GM10266 (cell line): ENCODE measurements at regions not wholly inside any gene's neighbourhood (a gene's known extent, or its start where the extent isn't known, plus 50 kb on each side); places are given as distances from the start of the nearest gene placed in this dataset.

Experiments used
- DNase-seq: peaks from one replicate; pipeline ENCODE4 v3.0.0; 2012; ENCODE audit errors: extremely low spot score
- TF ChIP-seq, protein P1 (sequence below): IDR thresholded peaks from 2 replicates; pipeline ENCODE4 v1.5.1; 2012; ENCODE audit warnings: mild to moderate bottlenecking, low read depth; ENCODE audit not compliant: control insufficient read depth, insufficient read depth; ENCODE audit errors: missing control alignments

DNA sequence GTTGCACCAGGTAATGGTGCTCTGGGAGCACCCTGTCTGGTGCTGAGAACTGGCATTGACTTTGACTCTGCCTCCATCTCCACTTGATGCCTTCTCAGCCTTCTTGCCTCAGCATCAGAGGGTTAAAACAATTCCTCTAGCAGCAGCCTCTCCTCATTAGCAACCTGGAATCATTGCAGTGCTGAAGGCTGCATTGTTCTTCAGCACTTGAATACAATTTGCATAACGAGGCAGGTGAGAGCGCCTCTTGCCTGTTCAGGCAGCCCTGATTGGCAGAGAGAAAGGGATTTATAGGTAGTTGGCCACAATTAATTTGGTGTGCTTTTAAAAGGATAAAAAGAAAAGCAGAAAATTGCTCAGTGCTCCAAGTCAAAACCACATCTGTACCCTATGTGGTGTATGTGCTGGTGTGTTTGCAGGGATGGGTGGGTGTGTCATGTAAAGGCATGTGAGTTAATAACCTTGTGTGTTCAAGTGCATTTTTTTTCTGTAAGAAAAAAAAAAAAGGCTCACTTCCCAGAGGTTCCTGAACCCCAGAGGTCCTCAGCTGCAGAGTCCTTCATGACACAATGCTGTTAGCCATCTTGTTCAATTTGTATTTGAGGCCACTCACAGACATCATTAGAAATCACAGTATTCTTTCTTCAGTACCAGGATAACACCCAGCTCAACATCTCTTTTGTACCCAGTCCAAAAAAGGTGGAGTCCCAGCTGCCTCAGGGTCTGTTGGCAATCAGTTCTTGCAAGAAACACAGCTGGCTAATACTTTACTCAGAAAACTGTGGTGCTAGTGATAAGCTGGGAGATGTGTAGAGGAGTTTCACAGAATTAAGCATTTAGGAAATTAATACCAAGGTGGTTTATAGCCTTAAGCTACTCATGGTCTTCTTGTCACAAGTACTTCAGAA lies 385.6 kb downstream of the GRIN2B start:
- no peak for DNase-seq
- TF ChIP-seq, protein P1, sequence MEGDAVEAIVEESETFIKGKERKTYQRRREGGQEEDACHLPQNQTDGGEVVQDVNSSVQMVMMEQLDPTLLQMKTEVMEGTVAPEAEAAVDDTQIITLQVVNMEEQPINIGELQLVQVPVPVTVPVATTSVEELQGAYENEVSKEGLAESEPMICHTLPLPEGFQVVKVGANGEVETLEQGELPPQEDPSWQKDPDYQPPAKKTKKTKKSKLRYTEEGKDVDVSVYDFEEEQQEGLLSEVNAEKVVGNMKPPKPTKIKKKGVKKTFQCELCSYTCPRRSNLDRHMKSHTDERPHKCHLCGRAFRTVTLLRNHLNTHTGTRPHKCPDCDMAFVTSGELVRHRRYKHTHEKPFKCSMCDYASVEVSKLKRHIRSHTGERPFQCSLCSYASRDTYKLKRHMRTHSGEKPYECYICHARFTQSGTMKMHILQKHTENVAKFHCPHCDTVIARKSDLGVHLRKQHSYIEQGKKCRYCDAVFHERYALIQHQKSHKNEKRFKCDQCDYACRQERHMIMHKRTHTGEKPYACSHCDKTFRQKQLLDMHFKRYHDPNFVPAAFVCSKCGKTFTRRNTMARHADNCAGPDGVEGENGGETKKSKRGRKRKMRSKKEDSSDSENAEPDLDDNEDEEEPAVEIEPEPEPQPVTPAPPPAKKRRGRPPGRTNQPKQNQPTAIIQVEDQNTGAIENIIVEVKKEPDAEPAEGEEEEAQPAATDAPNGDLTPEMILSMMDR, result no peak

DNA sequence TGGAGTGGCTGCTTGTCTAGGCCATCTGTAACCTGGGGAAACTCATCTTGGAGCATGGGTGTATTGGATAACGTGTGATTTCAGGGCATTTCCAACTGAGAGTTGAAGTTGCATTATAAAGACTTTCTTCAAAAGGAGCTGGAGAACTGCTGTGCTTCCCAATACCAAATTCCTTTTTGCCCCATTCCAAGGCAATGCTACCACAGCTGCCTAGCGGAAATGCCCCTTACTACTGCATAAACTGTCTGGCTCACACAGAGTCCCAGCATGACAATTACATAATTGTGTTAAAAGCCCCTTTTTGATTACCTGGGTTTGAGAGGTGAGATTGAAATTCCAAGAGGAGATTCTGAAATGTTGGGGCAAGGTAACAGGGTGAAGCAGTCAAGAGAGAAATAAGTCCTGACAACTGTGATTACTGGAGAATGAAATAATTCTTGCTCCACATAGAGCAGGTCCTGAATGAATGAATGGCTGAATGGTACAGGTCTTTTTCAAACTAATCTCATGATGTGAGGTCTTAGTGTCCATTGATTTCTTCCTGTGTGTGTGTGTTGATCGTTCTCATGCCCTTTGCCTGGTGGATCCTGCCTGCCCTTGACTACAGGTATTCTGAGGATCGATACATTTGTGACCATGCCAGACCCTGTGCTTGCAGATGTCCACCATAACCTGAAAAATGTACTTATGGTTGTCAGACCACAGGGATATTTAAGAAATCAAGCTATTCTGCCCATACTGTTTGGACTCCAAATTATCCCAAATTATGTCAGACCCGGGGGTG lies 386.5 kb downstream of the GRIN2B start:
- DNase-seq, result no peak
- TF ChIP-seq, protein P1, result no peak

DNA sequence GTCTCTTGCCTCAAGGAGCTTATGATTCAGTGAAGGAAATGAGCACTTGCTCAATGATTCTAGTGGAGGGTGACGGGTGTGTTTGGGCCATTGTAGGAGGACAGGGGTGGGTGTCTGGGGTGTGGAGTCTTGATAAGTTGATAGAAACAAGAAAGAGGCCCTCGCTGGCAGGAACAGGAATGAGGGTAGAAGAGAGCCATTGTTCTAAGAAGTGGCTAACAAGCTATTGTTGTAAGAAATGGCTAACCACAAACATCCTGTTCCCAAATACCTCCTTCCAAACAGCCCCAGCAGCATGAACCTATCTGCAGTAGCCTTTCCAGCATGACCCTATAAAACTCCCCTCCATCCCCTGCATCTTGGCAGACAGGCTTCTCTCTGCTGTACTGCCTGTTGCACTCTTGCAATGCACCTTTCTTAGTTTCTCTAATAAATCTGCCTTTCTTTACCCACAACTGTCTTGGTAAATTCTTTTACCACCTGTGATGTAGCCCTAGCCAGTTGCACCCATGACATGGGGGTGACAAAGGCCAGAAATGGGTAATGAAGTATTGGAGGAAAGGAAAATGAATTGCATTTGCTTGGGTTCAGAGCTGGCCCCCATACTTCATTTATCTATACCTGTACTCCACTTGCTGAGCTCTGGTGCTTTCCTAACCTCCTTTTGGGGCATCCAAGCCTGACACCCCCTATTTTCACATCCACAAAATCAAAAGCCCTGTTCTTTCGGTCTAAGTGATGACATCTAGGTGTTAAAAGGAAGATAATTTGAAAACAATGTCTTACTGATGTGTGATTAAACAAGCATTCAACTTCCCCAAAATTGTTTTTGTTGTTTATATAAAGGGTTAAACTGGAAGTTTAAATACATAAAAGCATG lies 389.1 kb downstream of the GRIN2B start:
- TF ChIP-seq, protein P1, result no peak
- no peak for DNase-seq

DNA sequence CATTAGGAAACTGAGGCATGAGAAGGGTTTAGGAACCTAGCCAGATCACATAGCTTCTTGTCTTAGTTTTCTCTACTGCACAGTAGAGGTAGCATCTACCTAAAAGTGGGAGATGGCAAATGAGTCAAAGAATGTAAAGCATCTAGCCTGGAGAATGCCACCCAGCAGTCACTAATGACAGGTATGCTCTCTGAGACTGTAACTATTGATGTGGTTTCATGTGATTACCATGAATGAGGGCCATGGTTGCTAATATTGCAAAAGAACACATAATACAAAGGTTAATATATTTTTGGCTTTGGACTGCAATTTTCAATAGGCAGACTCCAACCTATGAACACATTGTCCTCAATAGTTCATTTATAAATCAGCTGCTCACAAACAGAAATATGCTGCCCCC lies 389.9 kb downstream of the GRIN2B start:
- TF ChIP-seq, protein P1, result no peak
- no peak for DNase-seq

DNA sequence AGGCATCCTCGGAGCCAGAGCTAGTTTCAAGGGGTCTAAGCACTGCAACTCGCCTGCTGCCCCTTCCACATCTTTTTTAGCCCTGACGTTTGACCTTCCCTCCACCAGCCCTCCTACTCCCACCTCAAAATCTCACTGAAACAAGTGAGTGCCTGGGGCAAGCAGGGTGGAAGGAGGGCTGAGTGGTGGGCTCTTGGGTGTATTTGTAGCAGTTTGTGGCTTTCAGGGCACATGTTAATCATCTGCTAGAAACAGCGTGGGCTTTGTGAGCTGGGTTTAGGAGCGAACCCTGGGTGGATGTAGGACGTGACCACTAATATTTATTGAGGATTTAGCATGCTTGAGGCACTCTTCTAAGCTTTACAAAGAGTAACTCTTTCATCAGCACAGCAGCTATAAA lies 390.3 kb downstream of the GRIN2B start:
- TF ChIP-seq, protein P1, result no peak

DNA sequence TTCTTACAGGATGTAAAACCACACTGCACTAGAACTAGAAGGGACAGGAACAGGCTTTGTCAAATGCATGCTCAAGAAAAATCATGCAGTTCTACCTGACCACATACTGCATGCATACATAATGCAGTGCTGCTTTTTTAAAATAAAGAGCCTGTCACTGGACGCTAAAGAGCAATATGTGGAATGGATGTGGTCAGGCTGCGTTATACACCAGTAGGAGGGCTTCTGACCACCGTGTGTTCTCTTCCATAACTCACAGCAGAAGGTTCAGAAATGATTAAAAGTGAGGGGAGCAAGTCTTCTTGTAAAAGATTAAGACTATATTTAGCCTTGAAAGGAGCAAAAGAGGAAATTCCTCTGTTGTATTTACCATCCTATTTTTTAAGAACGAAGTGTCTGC lies 392.0 kb downstream of the EMP1 start:
- no peak for DNase-seq
- TF ChIP-seq, protein P1, result no peak

More for the DNA sequence above, 390.3 kb downstream of the GRIN2B start:
- no peak for DNase-seq
